ENCODE measurements at regions not wholly inside any gene's neighbourhood (a gene's known extent, or its start where the extent isn't known, plus 50 kb on each side); places are given as distances from the start of the nearest gene placed in this dataset.

- TF ChIP-seq CTCF (IDR thresholded peaks at IDR 0.05) = no peak
- no peak for TF ChIP-seq POLR2AphosphoS5 (IDR thresholded peaks at IDR 0.05; ENCODE audit: low read depth, low read length)
- no peak for TF ChIP-seq REST (IDR thresholded peaks at IDR 0.05; ENCODE audit: insufficient read depth in 1 of 2, low read depth in 2 of 2, low read length in 1 of 2)
- TF ChIP-seq TCF7L2 (IDR thresholded peaks at IDR 0.05; ENCODE audit: low read depth, low read length) = no peak
- no peak for TF ChIP-seq SIN3A (IDR thresholded peaks at IDR 0.05; ENCODE audit: borderline replicate concordance, insufficient read depth, low read depth, low read length)
These were observed 331.5 kb downstream of the HRH4 start for GRCh38 chr18:24791751-24792545.
